GM18519 (cell line): ENCODE measurements at regions not wholly inside any gene's neighbourhood (a gene's known extent, or its start where the extent isn't known, plus 50 kb on each side); places are given as distances from the start of the nearest gene placed in this dataset.
A peak's percentile ranks its signal among the peaks of the same experiment; 100 is the strongest.
"Not testable (repeated sequence)": the region's sequence is repeated elsewhere in the genome, so short reads cannot be mapped to it uniquely, and the experiment has no call there.

Source experiments
- ATAC-seq: cut with Tn5 transposase; IDR thresholded peaks from one replicate; pipeline ENCODE4 v1.9.1; 2021; ENCODE audit warnings: mild to moderate bottlenecking, moderate library complexity; ENCODE audit not compliant: unreplicated experiment, low FRiP score

GRCh38 chr1:222470252-222470805 lies 77.6 kb downstream of the HHIPL2 start:
- ATAC-seq: not testable (repeated sequence)

- ATAC-seq: no peak
Observed at GRCh38 chr1:222466150-222466865, 81.6 kb downstream of the HHIPL2 start.

GRCh38 chr1:222465211-222466041 lies 82.5 kb downstream of the HHIPL2 start:
- peak; percentile 76 for ATAC-seq

GRCh38 chr1:222464841-222465210 lies 83.1 kb downstream of the HHIPL2 start:
- peak; percentile 17 for ATAC-seq

- ATAC-seq: no peak
Observed at GRCh38 chr1:222463059-222463730, 84.7 kb downstream of the HHIPL2 start.

- no peak for ATAC-seq
Observed at GRCh38 chr1:222462601-222463000, 85.3 kb downstream of the HHIPL2 start.

GRCh38 chr1:222461941-222462340 lies 86.0 kb downstream of the HHIPL2 start:
- no peak for ATAC-seq

GRCh38 chr1:222459652-222460051 lies 88.3 kb downstream of the HHIPL2 start:
- no peak for ATAC-seq

- ATAC-seq: no peak
Observed at GRCh38 chr1:222457513-222457912, 90.4 kb downstream of the HHIPL2 start.

- ATAC-seq: no peak
Observed at GRCh38 chr1:222457084-222457483, 90.8 kb downstream of the HHIPL2 start.

- ATAC-seq: peak; percentile 88
Observed at GRCh38 chr1:222455188-222455879, 92.6 kb downstream of the HHIPL2 start.

- ATAC-seq: no peak
Observed at GRCh38 chr1:222454782-222455181, 93.1 kb downstream of the HHIPL2 start.

GRCh38 chr1:222454186-222454585 lies 93.7 kb downstream of the HHIPL2 start:
- no peak for ATAC-seq

- no peak for ATAC-seq
Observed at GRCh38 chr1:222452031-222452430, 95.9 kb downstream of the HHIPL2 start.

- no peak for ATAC-seq
Observed at GRCh38 chr1:222443566-222443965, 104.3 kb downstream of the HHIPL2 start.

GRCh38 chr1:222441066-222441465 lies 106.8 kb downstream of the HHIPL2 start:
- no peak for ATAC-seq

GRCh38 chr1:222424826-222425225 lies 123.1 kb downstream of the HHIPL2 start:
- ATAC-seq: no peak

- ATAC-seq: no peak
Observed at GRCh38 chr1:222421380-222421779, 126.5 kb downstream of the HHIPL2 start.

GRCh38 chr1:222420633-222421032 lies 127.3 kb downstream of the HHIPL2 start:
- no peak for ATAC-seq

- ATAC-seq: no peak
Observed at GRCh38 chr1:222418654-222419053, 129.2 kb downstream of the HHIPL2 start.
